GM12878 (cell line): ENCODE measurements at regions not wholly inside any gene's neighbourhood (a gene's known extent, or its start where the extent isn't known, plus 50 kb on each side); places are given as distances from the start of the nearest gene placed in this dataset.

Experiments
- ATF7 ChIP-seq: fragments of 450-650 bp; IDR thresholded peaks from 2 replicates; pipeline ENCODE4 v1.6.1; 2016; ENCODE audit warnings: low read depth, mild to moderate bottlenecking
- CTCF ChIP-seq, 3 experiments: IDR thresholded peaks in 2 of 3; conservative IDR thresholded peaks in 1 of 3; 2 replicates each; pipeline ENCODE4 v1.5.1; 2011; ENCODE audit warnings: low read depth in 3 of 3, low read length in 3 of 3, mild to moderate bottlenecking in 3 of 3, control low read depth in 2 of 3, moderate library complexity in 2 of 3, inconsistent platforms in 1 of 3, mixed read lengths in 1 of 3; ENCODE audit not compliant: control insufficient read depth in 2 of 3, insufficient read depth in 1 of 3; ENCODE audit errors: extremely low read depth in 1 of 3
- E2F4 ChIP-seq: IDR thresholded peaks from 2 replicates; pipeline ENCODE4 v1.6.1; 2012; ENCODE audit warnings: low read depth, low read length, improper control_type of control experiment
- E4F1 ChIP-seq: fragments of 450-650 bp; IDR thresholded peaks from 2 replicates; pipeline ENCODE4 v1.6.1; 2018; ENCODE audit warnings: borderline replicate concordance, mild to moderate bottlenecking; ENCODE audit not compliant: partially characterized antibody
- EP300 ChIP-seq, 2 experiments: fragments of 150-350 bp in 1 of 2; IDR thresholded peaks; 2 replicates each; pipeline ENCODE4 v1.6.1; 2011 to 2012; ENCODE audit warnings: low read depth in 2 of 2, low read length in 2 of 2, borderline replicate concordance in 1 of 2, improper control_type of control experiment in 1 of 2, inconsistent platforms in 1 of 2; ENCODE audit not compliant: control insufficient read depth in 1 of 2
- ESRRA ChIP-seq: IDR thresholded peaks from 2 replicates; pipeline ENCODE4 v1.6.1; 2012; ENCODE audit warnings: mild to moderate bottlenecking, low read length, improper control_type of control experiment
- ETV6 ChIP-seq, 2 experiments: fragments of 450-650 bp in 1 of 2; IDR thresholded peaks in 1 of 2; conservative IDR thresholded peaks in 1 of 2; 2 replicates each; pipeline ENCODE4 v1.6.1; 2014; ENCODE audit warnings: antibody characterized with exemption in 1 of 2, borderline replicate concordance in 1 of 2, low read depth in 1 of 2, mild to moderate bottlenecking in 1 of 2, moderate library complexity in 1 of 2
- HDGF ChIP-seq: fragments of 450-650 bp; IDR thresholded peaks from 2 replicates; pipeline ENCODE4 v1.6.1; 2016; ENCODE audit warnings: antibody characterized with exemption
- IRF4 ChIP-seq: IDR thresholded peaks from 2 replicates; pipeline ENCODE4 v1.6.1; 2011; ENCODE audit warnings: low read depth, low read length
- MEF2B ChIP-seq: fragments of 450-650 bp; IDR thresholded peaks from 2 replicates; pipeline ENCODE4 v1.6.1; 2018; ENCODE audit warnings: mild to moderate bottlenecking, moderate library complexity; ENCODE audit not compliant: partially characterized antibody, poor library complexity, severe bottlenecking
- MTA3 ChIP-seq: IDR thresholded peaks from 2 replicates; pipeline ENCODE4 v1.6.1; 2012; ENCODE audit warnings: low read length, inconsistent platforms, borderline replicate concordance
- NBN ChIP-seq: fragments of 450-650 bp; IDR thresholded peaks from 2 replicates; pipeline ENCODE4 v1.6.1; 2016
- NFXL1 ChIP-seq: fragments of 450-650 bp; IDR thresholded peaks from 2 replicates; pipeline ENCODE4 v1.6.1; 2017; ENCODE audit warnings: antibody characterized with exemption, mild to moderate bottlenecking, borderline replicate concordance
- NR2C2 ChIP-seq: IDR thresholded peaks from 2 replicates; pipeline ENCODE4 v1.6.1; 2011; ENCODE audit warnings: borderline replicate concordance, low read depth; ENCODE audit not compliant: control insufficient read depth, insufficient read length
- NR2F1 ChIP-seq: fragments of 450-650 bp; conservative IDR thresholded peaks from 2 replicates; pipeline ENCODE4 v1.6.1; 2017; ENCODE audit warnings: mild to moderate bottlenecking
- NRF1 ChIP-seq: conservative IDR thresholded peaks from 2 replicates; pipeline ENCODE4 v1.6.1; 2011; ENCODE audit warnings: mild to moderate bottlenecking, low read depth, low read length, improper control_type of control experiment
- PAX5 ChIP-seq: IDR thresholded peaks from 2 replicates; pipeline ENCODE4 v1.6.1; 2011; ENCODE audit warnings: low read depth, low read length, borderline replicate concordance
- POLR2A ChIP-seq: IDR thresholded peaks from 2 replicates; pipeline ENCODE4 v1.6.1; 2011; ENCODE audit warnings: low read depth, mild to moderate bottlenecking, low read length
- POLR2AphosphoS2 ChIP-seq: IDR thresholded peaks from 2 replicates; pipeline ENCODE4 v1.6.1; 2011; ENCODE audit warnings: low read depth, mild to moderate bottlenecking, low read length, improper control_type of control experiment, moderate library complexity
- RUNX3 ChIP-seq: IDR thresholded peaks from 2 replicates; pipeline ENCODE4 v1.6.1; 2012; ENCODE audit warnings: low read length, inconsistent platforms
- SPI1 ChIP-seq: IDR thresholded peaks from 2 replicates; pipeline ENCODE4 v1.6.1; 2011; ENCODE audit warnings: low read depth, mild to moderate bottlenecking, low read length, moderate library complexity, borderline replicate concordance; ENCODE audit not compliant: insufficient read depth
- SREBF2 ChIP-seq: IDR thresholded peaks from 2 replicates; pipeline ENCODE4 v1.6.1; 2012; ENCODE audit warnings: mild to moderate bottlenecking, low read length
- TCF3 ChIP-seq: IDR thresholded peaks from 2 replicates; pipeline ENCODE4 v1.6.1; 2012; ENCODE audit warnings: low read depth, mild to moderate bottlenecking, low read length, borderline replicate concordance; ENCODE audit not compliant: insufficient read depth
- YBX1 ChIP-seq: fragments of 450-650 bp; IDR thresholded peaks from 2 replicates; pipeline ENCODE4 v1.6.1; 2016; ENCODE audit warnings: antibody characterized with exemption
- TF ChIP-seq, protein P1 (sequence below): IDR thresholded peaks from 2 replicates; pipeline ENCODE4 v1.6.1; 2012; ENCODE audit warnings: low read depth, low read length, improper control_type of control experiment
- TF ChIP-seq, protein P2 (sequence below): IDR thresholded peaks from 2 replicates; pipeline ENCODE4 v1.6.1; 2012; ENCODE audit warnings: low read depth, low read length, improper control_type of control experiment

GRCh38 chr2:220935789-220936321 is 636.2 kb downstream of the EPHA4 start (continued):
- no peak for TF ChIP-seq MTA3
- TF ChIP-seq SREBF2, result no peak
- TF ChIP-seq CTCF (IDR thresholded peaks at IDR 0.05 in 2 of 3, conservative IDR thresholded peaks at IDR 0.05 in 1 of 3; ENCODE audit: control insufficient read depth in 2 of 3, extremely low read depth in 1 of 3, insufficient read depth in 1 of 3, low read depth in 3 of 3, low read length in 3 of 3), result no peak
- TF ChIP-seq RUNX3, result no peak
- TF ChIP-seq TCF3, result no peak
- TF ChIP-seq IRF4, result 0 out of 2 replicates have a peak, but pooled peaks have one; percentile 66
- no peak for TF ChIP-seq PAX5
- no peak for TF ChIP-seq SPI1
- TF ChIP-seq, protein P1, sequence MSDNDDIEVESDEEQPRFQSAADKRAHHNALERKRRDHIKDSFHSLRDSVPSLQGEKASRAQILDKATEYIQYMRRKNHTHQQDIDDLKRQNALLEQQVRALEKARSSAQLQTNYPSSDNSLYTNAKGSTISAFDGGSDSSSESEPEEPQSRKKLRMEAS, result no peak
- TF ChIP-seq POLR2AphosphoS2, result no peak
- TF ChIP-seq EP300 (IDR thresholded peaks at IDR 0.05; ENCODE audit: borderline replicate concordance in 1 of 2, control insufficient read depth in 1 of 2, low read depth in 2 of 2, low read length in 2 of 2), result peak in 1 of 2 experiments; percentile 44; a peak in 2 of 4 replicates
- TF ChIP-seq POLR2A, result no peak
- TF ChIP-seq ESRRA, result no peak
- TF ChIP-seq E2F4, result no peak
- no peak for TF ChIP-seq ETV6 (conservative IDR thresholded peaks at IDR 0.05 in 1 of 2, IDR thresholded peaks at IDR 0.05 in 1 of 2; ENCODE audit: borderline replicate concordance in 1 of 2, low read depth in 1 of 2)
- TF ChIP-seq HDGF, result no peak
- TF ChIP-seq NR2F1, result peak; percentile 88
- no peak for TF ChIP-seq NR2C2
- no peak for TF ChIP-seq NBN
- TF ChIP-seq, protein P2, sequence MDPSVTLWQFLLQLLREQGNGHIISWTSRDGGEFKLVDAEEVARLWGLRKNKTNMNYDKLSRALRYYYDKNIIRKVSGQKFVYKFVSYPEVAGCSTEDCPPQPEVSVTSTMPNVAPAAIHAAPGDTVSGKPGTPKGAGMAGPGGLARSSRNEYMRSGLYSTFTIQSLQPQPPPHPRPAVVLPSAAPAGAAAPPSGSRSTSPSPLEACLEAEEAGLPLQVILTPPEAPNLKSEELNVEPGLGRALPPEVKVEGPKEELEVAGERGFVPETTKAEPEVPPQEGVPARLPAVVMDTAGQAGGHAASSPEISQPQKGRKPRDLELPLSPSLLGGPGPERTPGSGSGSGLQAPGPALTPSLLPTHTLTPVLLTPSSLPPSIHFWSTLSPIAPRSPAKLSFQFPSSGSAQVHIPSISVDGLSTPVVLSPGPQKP, result no peak
- TF ChIP-seq NRF1, result no peak
- TF ChIP-seq MEF2B, result no peak
- TF ChIP-seq YBX1, result no peak
- TF ChIP-seq NFXL1, result no peak
- no peak for TF ChIP-seq ATF7
- no peak for TF ChIP-seq E4F1
